SK-N-SH (cell line): ENCODE measurements at regions not wholly inside any gene's neighbourhood (a gene's known extent, or its start where the extent isn't known, plus 50 kb on each side); places are given as distances from the start of the nearest gene placed in this dataset.

Experiments
- CHD2 ChIP-seq: fragments of 150-350 bp; IDR thresholded peaks from 2 replicates; pipeline ENCODE4 v1.6.1; 2018; ENCODE audit warnings: low read length; ENCODE audit not compliant: partially characterized antibody
- CTCF ChIP-seq: fragments of 200-600 bp; sonication (generic); IDR thresholded peaks from 2 replicates; pipeline ENCODE4 v1.6.1; 2017; ENCODE audit warnings: antibody characterized with exemption, mild to moderate bottlenecking, moderate library complexity
- MAX ChIP-seq: IDR thresholded peaks from 2 replicates; pipeline ENCODE4 v1.4.0; 2012; ENCODE audit warnings: low read depth
- MEF2A ChIP-seq: IDR thresholded peaks from 2 replicates; pipeline ENCODE4 v1.4.0; 2012; ENCODE audit warnings: low read depth, borderline replicate concordance
- PBX3 ChIP-seq: IDR thresholded peaks from 2 replicates; pipeline ENCODE4; 2012
- POLR2AphosphoS5 ChIP-seq: IDR thresholded peaks from 2 replicates; pipeline ENCODE4 v1.6.1; 2012; ENCODE audit warnings: low read depth, low read length
- REST ChIP-seq: IDR thresholded peaks from 2 replicates; pipeline ENCODE4 v1.6.1; 2012; ENCODE audit warnings: mild to moderate bottlenecking, low read depth, low read length, moderate library complexity
- RFX5 ChIP-seq: IDR thresholded peaks from 2 replicates; pipeline ENCODE4 v1.6.1; 2012; ENCODE audit warnings: mild to moderate bottlenecking, improper control_type of control experiment, low read length
- TAF1 ChIP-seq: IDR thresholded peaks from 2 replicates; pipeline ENCODE4 v1.6.1; 2012; ENCODE audit warnings: low read depth, mild to moderate bottlenecking, low read length, moderate library complexity, borderline replicate concordance

GRCh38 chr2:81050580-81051095 lies 746.1 kb upstream of the LRRTM1 start:
- TF ChIP-seq REST, result no peak
- TF ChIP-seq MAX, result no peak
- no peak for TF ChIP-seq CTCF
- no peak for TF ChIP-seq POLR2AphosphoS5
- no peak for TF ChIP-seq RFX5
- TF ChIP-seq CHD2, result no peak
- TF ChIP-seq TAF1, result no peak
- no peak for TF ChIP-seq PBX3
- no peak for TF ChIP-seq MEF2A
